SU-DHL-6 (cell line): ENCODE measurements at regions not wholly inside any gene's neighbourhood (a gene's known extent, or its start where the extent isn't known, plus 50 kb on each side); places are given as distances from the start of the nearest gene placed in this dataset.

Experiments used
- H2AFZ ChIP-seq: fragments of 200-600 bp; sonication (generic); 2 replicates; pipeline ENCODE4 v1.6.1; 2014; ENCODE audit warnings: low read depth, mild to moderate bottlenecking, moderate library complexity, mixed read lengths, antibody characterized with exemption, low read length; ENCODE audit not compliant: severe bottlenecking
- H3F3A ChIP-seq: fragments of 200-600 bp; shearing (Covaris generic); 2 replicates; pipeline ENCODE4 v1.6.0; 2016; ENCODE audit warnings: antibody characterized with exemption, mild to moderate bottlenecking; ENCODE audit not compliant: insufficient read depth
- H3K27ac ChIP-seq: fragments of 200-600 bp; sonication (generic); 2 replicates; pipeline ENCODE4 v1.5.1; 2016; ENCODE audit warnings: low read depth, mild to moderate bottlenecking, low read length, moderate library complexity, mixed read lengths
- H3K27me3 ChIP-seq: fragments of 200-600 bp; sonication (generic), shearing (Covaris generic); 2 replicates; pipeline ENCODE4 v1.6.0; 2014; ENCODE audit warnings: mild to moderate bottlenecking, low read length
- H3K36me3 ChIP-seq: fragments of 200-600 bp; sonication (generic); 2 replicates; pipeline ENCODE4 v1.6.1; 2014; ENCODE audit warnings: mild to moderate bottlenecking, low read length, mixed read lengths
- H3K4me2 ChIP-seq: fragments of 300-600, 200-600 bp; shearing (Covaris generic), sonication (generic); 2 replicates; pipeline ENCODE4 v1.6.0; 2014; ENCODE audit warnings: low read length, low read depth, mild to moderate bottlenecking; ENCODE audit not compliant: poor library complexity, severe bottlenecking
- H3K4me3 ChIP-seq: fragments of 200-600 bp; sonication (generic); 2 replicates; pipeline ENCODE4 v1.5.1; 2014; ENCODE audit warnings: antibody characterized with exemption, low read length, mild to moderate bottlenecking, mixed read lengths; ENCODE audit not compliant: insufficient read depth, poor library complexity, severe bottlenecking
- H3K79me2 ChIP-seq: fragments of 200-600 bp; sonication (generic); 2 replicates; pipeline ENCODE4 v1.6.1; 2014; ENCODE audit warnings: mild to moderate bottlenecking, low read length, moderate library complexity; ENCODE audit not compliant: insufficient read depth
- H3K9ac ChIP-seq: fragments of 200-600 bp; sonication (generic); 2 replicates; pipeline ENCODE4 v1.7.0; 2014; ENCODE audit warnings: mild to moderate bottlenecking, low read length
- H3K9me2 ChIP-seq: fragments of 200-600 bp; sonication (generic); replicated peaks from 2 replicates; pipeline ENCODE4 v1.6.1; 2014; ENCODE audit warnings: low read length; ENCODE audit not compliant: insufficient read depth
- H3K9me3 ChIP-seq: fragments of 200-600 bp; sonication (generic); 2 replicates; pipeline ENCODE4 v1.6.1; 2014; ENCODE audit warnings: low read length, mixed read lengths; ENCODE audit not compliant: insufficient read depth
- H4K20me1 ChIP-seq: fragments of 200-600 bp; sonication (generic); 2 replicates; pipeline ENCODE4 v1.6.1; 2014; ENCODE audit warnings: low read depth, mild to moderate bottlenecking, antibody characterized with exemption, low read length, moderate library complexity, mixed read lengths
- CTCF ChIP-seq: fragments of 200-600 bp; sonication (generic); IDR thresholded peaks from one replicate; pipeline ENCODE4 v1.5.1; 2017; ENCODE audit warnings: antibody characterized with exemption, mild to moderate bottlenecking, low read length, moderate library complexity; ENCODE audit not compliant: insufficient read depth, poor library complexity, severe bottlenecking
- EZH2phosphoT487 ChIP-seq: fragments of 200-600 bp; sonication (generic), shearing (Covaris generic); conservative IDR thresholded peaks from 2 replicates; pipeline ENCODE4 v1.6.1; 2018; ENCODE audit warnings: mild to moderate bottlenecking, antibody characterized with exemption, low read length, moderate library complexity, mixed read lengths

- no peaks in the 10 kb centered on the region for H3K27me3 ChIP-seq
- H3K9ac ChIP-seq = no peak overlapping the region
- no peak overlapping the region for H2AFZ ChIP-seq
- no peaks in the 10 kb centered on the region for H3F3A ChIP-seq
- no peaks in the 10 kb centered on the region for H3K36me3 ChIP-seq
- no peak overlapping the region for H3K27ac ChIP-seq
- no peak overlapping the region for H3K4me2 ChIP-seq
- H3K4me3 ChIP-seq = no peak overlapping the region
- TF ChIP-seq EZH2phosphoT487 = no peak
- no peak for TF ChIP-seq CTCF
- H3K79me2 ChIP-seq = no peaks in the 10 kb centered on the region
- no peaks in the 10 kb centered on the region for H3K9me3 ChIP-seq
- H4K20me1 ChIP-seq = no peaks in the 10 kb centered on the region
- no peaks in the 10 kb centered on the region for H3K9me2 ChIP-seq
Measured at GRCh38 chr2:63662028-63662804, 73.5 kb downstream of the MDH1 start.

GRCh38 chr2:63663013-63663864 lies 74.5 kb downstream of the MDH1 start:
- Histone ChIP-seq H3K9me2 (no peaks in the 10 kb centered on the region), H3K4me2 (no peak overlapping the region)

GRCh38 chr2:63665091-63665490 lies 76.3 kb downstream of the MDH1 start:
- Histone ChIP-seq H2AFZ (no peak overlapping the region), H3K4me2 (no peak overlapping the region), H3K9me3 (no peaks in the 10 kb centered on the region), H3K9me2 (no peaks in the 10 kb centered on the region), H3F3A (no peaks in the 10 kb centered on the region), H3K9ac (no peak overlapping the region), H3K4me3 (no peak overlapping the region), H3K36me3 (no peaks in the 10 kb centered on the region), H3K27ac (no peak overlapping the region), H3K79me2 (no peaks in the 10 kb centered on the region), H3K27me3 (no peaks in the 10 kb centered on the region), H4K20me1 (no peaks in the 10 kb centered on the region)
- TF ChIP-seq EZH2phosphoT487 (no peak), CTCF (no peak)

More at GRCh38 chr2:63663013-63663864, 74.5 kb downstream of the MDH1 start:
- no peaks in the 10 kb centered on the region for H3K79me2 ChIP-seq
- TF ChIP-seq CTCF (no peak), EZH2phosphoT487 (no peak)
- no peaks in the 10 kb centered on the region for H3F3A ChIP-seq
- H4K20me1 ChIP-seq = no peaks in the 10 kb centered on the region
- no peak overlapping the region for H3K4me3 ChIP-seq
- H3K9me3 ChIP-seq = no peaks in the 10 kb centered on the region
- H3K9ac ChIP-seq = no peak overlapping the region
- no peak overlapping the region for H3K27ac ChIP-seq
- H3K27me3 ChIP-seq = no peaks in the 10 kb centered on the region
- no peaks in the 10 kb centered on the region for H3K36me3 ChIP-seq
- no peak overlapping the region for H2AFZ ChIP-seq
